K562 (cell line): ENCODE measurements at regions not wholly inside any gene's neighbourhood (a gene's known extent, or its start where the extent isn't known, plus 50 kb on each side); places are given as distances from the start of the nearest gene placed in this dataset.
A peak's percentile ranks its signal among the peaks of the same experiment; 100 is the strongest.

Experiments
- CBFA2T3 ChIP-seq: fragments of 450-650 bp; IDR thresholded peaks from 2 replicates; pipeline ENCODE4 v1.6.1; 2017
- MEIS2 ChIP-seq: fragments of 450-650 bp; IDR thresholded peaks from 2 replicates; pipeline ENCODE4 v1.6.1; 2014; ENCODE audit warnings: mild to moderate bottlenecking; ENCODE audit not compliant: partially characterized antibody
- POLR3A ChIP-seq: IDR thresholded peaks from 2 replicates; pipeline ENCODE4 v1.6.1; 2011; ENCODE audit warnings: borderline replicate concordance, mild to moderate bottlenecking, moderate library complexity; ENCODE audit not compliant: insufficient read length, insufficient read depth; ENCODE audit errors: extremely low read depth
- REST ChIP-seq, 2 experiments: fragments of 450-650 bp; formaldehyde crosslinking in 1 of 2; IDR thresholded peaks; 2 replicates each; pipeline versions ENCODE4 v1.4.0 to v1.6.1; 2014 to 2020; ENCODE audit warnings: mild to moderate bottlenecking in 2 of 2, borderline replicate concordance in 1 of 2, low read depth in 1 of 2
- TCF3 ChIP-seq: sonication (generic); formaldehyde crosslinking; IDR thresholded peaks from 2 replicates; pipeline ENCODE4 v1.4.0; 2020; ENCODE audit warnings: mild to moderate bottlenecking, missing genetic modification reagents
- ZBTB33 ChIP-seq: sonication (generic); formaldehyde crosslinking; IDR thresholded peaks from 2 replicates; pipeline ENCODE4 v1.8.1; 2023; ENCODE audit warnings: mild to moderate bottlenecking, missing genetic modification reagents
- ZNF232 ChIP-seq: sonication (generic); formaldehyde crosslinking; IDR thresholded peaks from 2 replicates; pipeline ENCODE4 v1.8.0; 2022; ENCODE audit warnings: mild to moderate bottlenecking, missing genetic modification reagents
- ZNF318 ChIP-seq, 2 experiments: fragments of 450-650 bp; IDR thresholded peaks; 2 replicates each; pipeline ENCODE4 v1.6.1; 2016; ENCODE audit warnings: mild to moderate bottlenecking in 2 of 2, borderline replicate concordance in 1 of 2, low read depth in 1 of 2, moderate library complexity in 1 of 2

DNA sequence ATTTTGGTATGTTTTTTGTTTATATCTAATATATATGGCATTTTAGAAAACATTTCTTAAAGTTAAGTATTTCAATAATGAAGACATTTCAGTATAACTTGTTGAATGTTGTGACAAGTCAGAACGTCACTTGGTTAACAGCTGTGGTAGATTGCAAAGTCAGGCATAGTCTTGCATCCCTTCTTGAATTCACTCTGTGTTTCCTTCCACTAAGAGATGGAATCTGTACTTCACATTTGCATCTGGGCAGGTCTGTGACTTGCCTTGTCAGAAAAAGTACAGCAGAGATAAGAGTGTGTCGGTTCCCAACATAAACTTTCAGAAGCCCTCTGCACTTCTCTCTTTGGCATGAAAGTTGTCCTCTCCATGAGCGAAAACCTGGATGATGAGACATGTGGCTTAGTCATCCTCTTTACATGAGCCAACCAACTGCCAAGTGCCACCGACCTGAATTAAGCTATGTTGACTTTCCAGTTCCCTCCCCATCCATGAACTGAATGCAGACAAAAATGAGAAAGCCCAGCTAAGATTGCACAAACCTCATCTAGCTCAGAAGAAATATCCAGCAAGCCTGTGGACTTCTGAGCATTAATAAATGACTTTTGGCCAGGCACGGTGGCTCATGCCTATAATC is 1730.2 kb downstream of the MRPL39 start (continued):
- TF ChIP-seq ZBTB33 (CRISPR knock-in tag) (no peak), CBFA2T3 (0 out of 2 replicates have a peak, but pooled peaks have one; percentile 10), TCF3 (CRISPR knock-in tag) (no peak), POLR3A (no peak), ZNF318 (IDR thresholded peaks at IDR 0.05; ENCODE audit: borderline replicate concordance in 1 of 2, low read depth in 1 of 2) (no peak), MEIS2 (peak; percentile 3), REST (IDR thresholded peaks at IDR 0.05; ENCODE audit: borderline replicate concordance) (no peak), REST (CRISPR knock-in tag; IDR thresholded peaks at IDR 0.05; ENCODE audit: low read depth) (no peak), ZNF232 (CRISPR knock-in tag) (no peak)
